ENCODE measurements at regions not wholly inside any gene's neighbourhood (a gene's known extent, or its start where the extent isn't known, plus 50 kb on each side); places are given as distances from the start of the nearest gene placed in this dataset.

DNA sequence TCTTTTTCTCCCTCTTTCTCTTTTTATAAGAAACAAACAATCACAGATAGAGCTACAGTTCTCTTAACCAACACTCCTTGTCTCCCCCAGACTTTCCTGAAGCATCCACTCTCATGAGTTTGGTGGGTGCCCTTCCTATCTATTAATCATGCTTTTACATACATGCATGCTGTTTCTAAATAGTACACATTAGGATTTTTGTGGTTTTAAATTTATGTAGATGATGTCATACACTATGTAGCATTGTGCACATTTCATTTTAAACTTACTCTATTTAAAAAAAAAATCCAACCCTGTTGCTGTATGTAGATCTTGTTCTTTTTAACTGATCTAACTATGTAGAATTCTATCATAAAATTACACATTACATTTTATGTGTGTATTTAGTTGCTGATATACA is 104.3 kb upstream of the MRPS22 start (continued):
- TF ChIP-seq, protein P1, sequence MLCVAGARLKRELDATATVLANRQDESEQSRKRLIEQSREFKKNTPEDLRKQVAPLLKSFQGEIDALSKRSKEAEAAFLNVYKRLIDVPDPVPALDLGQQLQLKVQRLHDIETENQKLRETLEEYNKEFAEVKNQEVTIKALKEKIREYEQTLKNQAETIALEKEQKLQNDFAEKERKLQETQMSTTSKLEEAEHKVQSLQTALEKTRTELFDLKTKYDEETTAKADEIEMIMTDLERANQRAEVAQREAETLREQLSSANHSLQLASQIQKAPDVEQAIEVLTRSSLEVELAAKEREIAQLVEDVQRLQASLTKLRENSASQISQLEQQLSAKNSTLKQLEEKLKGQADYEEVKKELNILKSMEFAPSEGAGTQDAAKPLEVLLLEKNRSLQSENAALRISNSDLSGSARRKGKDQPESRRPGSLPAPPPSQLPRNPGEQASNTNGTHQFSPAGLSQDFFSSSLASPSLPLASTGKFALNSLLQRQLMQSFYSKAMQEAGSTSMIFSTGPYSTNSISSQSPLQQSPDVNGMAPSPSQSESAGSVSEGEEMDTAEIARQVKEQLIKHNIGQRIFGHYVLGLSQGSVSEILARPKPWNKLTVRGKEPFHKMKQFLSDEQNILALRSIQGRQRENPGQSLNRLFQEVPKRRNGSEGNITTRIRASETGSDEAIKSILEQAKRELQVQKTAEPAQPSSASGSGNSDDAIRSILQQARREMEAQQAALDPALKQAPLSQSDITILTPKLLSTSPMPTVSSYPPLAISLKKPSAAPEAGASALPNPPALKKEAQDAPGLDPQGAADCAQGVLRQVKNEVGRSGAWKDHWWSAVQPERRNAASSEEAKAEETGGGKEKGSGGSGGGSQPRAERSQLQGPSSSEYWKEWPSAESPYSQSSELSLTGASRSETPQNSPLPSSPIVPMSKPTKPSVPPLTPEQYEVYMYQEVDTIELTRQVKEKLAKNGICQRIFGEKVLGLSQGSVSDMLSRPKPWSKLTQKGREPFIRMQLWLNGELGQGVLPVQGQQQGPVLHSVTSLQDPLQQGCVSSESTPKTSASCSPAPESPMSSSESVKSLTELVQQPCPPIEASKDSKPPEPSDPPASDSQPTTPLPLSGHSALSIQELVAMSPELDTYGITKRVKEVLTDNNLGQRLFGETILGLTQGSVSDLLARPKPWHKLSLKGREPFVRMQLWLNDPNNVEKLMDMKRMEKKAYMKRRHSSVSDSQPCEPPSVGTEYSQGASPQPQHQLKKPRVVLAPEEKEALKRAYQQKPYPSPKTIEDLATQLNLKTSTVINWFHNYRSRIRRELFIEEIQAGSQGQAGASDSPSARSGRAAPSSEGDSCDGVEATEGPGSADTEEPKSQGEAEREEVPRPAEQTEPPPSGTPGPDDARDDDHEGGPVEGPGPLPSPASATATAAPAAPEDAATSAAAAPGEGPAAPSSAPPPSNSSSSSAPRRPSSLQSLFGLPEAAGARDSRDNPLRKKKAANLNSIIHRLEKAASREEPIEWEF (IDR thresholded peaks at IDR 0.05; ENCODE audit: insufficient replicate concordance, low read depth, low read length): no peak
- no peak for TF ChIP-seq JUNB (IDR thresholded peaks at IDR 0.05)

DNA sequence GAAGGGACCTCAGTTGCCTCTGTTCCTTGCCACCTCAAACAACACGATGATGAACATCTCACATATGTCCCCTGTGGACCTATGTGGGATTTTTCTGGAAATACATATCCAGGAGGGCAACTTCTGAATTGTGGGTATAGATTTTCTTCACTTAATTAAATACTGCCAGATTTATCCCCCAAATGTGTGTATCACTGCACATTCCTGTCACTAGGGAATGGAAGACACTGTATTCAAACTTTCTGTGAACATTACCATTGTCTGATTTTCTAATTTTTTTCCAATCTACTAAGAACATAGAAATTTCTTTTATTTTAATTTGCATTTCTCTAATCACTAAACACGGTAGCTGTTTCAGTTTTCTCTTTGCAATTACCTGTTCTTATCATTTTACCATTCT is 102.0 kb upstream of the MRPS22 start:
- SMC1A ChIA-PET (ENCODE audit: uncharacterized antibody, unreplicated experiment): no interaction called here
- H3K9me3 ChIP-seq (replicated peaks; ENCODE audit: control insufficient read depth, insufficient read depth, low read length): no peaks in the 10 kb centered on the region
- POLR2A ChIA-PET: no interaction called here
- H3K27ac ChIP-seq (ENCODE audit: control insufficient read depth, insufficient read depth): no peak overlapping the region
- DNase-seq (ENCODE audit: low read depth, low spot score) (no peak), FAIRE-seq (no peak), ATAC-seq (no peak)
- H3K4me1 ChIP-seq (ENCODE audit: control insufficient read depth, insufficient read depth, low read length): no peaks in the 10 kb centered on the region
- no peak overlapping the region for H3K4me3 ChIP-seq
- intact Hi-C loops (cut with micrococcal nuclease; ENCODE audit: unreplicated experiment): no loop called here
- in situ Hi-C loops (cut with MboI): no loop called here
- H2AFZ ChIP-seq (ENCODE audit: control insufficient read depth, low read depth, low read length): no peak overlapping the region
- CTCF ChIA-PET: no interaction called here
- RAD21 ChIA-PET (ENCODE audit: unreplicated experiment): no interaction called here
- H3K27me3 ChIP-seq (replicated peaks in 1 of 2; ENCODE audit: control insufficient read depth in 2 of 2, insufficient read depth in 2 of 2, low read length in 1 of 2): no peaks in the 10 kb centered on the region
- BruUV-seq (replicated peaks): no TSS peak
- 50% methylated on average over 2 of the region's 2 CpGs for WGBS (ENCODE audit: insufficient coverage, insufficient replicate concordance, low lambda C conversion rate, missing lambda C conversion rate)
- no peak for TF ChIP-seq ATF7 (IDR thresholded peaks at IDR 0.05; ENCODE audit: low read depth)
- no peak for TF ChIP-seq NFXL1 (IDR thresholded peaks at IDR 0.05; ENCODE audit: borderline replicate concordance)
- no peak for TF ChIP-seq ZZZ3 (IDR thresholded peaks at IDR 0.05; ENCODE audit: control insufficient read depth, insufficient read length, low read depth)
- no peak for TF ChIP-seq SREBF1 (IDR thresholded peaks at IDR 0.05; ENCODE audit: low read length)
- no peak overlapping the region for H3K4me2 ChIP-seq (ENCODE audit: control insufficient read depth, insufficient read depth)
- H3K36me3 ChIP-seq (ENCODE audit: control insufficient read depth in 2 of 2, insufficient read depth in 2 of 2, low read length in 1 of 2): no peaks in the 10 kb centered on the region
- H3K9ac ChIP-seq (ENCODE audit: control insufficient read depth, insufficient read depth, low read length): no peak overlapping the region
- no peaks in the 10 kb centered on the region for H4K20me1 ChIP-seq (ENCODE audit: control insufficient read depth, insufficient read depth)
- H3K79me2 ChIP-seq (ENCODE audit: control insufficient read depth, insufficient read depth, low read length): no peaks in the 10 kb centered on the region

All from GM12878 (cell line).